ENCODE measurements at regions not wholly inside any gene's neighbourhood (a gene's known extent, or its start where the extent isn't known, plus 50 kb on each side); places are given as distances from the start of the nearest gene placed in this dataset.
"Not testable (repeated sequence)": the region's sequence is repeated elsewhere in the genome, so short reads cannot be mapped to it uniquely, and the experiment has no call there.

DNA sequence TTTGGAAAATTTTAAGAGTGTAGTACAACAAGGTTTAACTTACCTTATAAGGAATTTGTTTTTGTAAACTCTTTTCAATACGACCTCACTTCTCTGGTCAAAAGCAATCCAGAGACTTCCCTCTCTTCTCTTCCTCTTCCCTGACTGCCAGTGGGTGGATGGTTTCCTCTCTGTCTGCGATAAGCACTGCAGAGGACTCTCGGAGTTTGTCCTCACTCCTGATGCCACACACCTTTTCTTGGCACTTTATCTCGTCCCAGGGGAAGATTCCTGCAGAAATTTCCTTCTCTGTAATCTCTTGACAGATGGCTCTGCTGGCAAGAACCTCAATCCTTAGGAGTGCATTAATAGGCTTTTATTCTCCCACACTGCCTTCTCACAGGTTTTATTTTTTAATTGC lies 641.6 kb downstream of the NR2F1-AS1 start:
- Histone ChIP-seq H3K4me1 (no peaks in the 10 kb centered on the region), H3K36me3 (no peaks in the 10 kb centered on the region), H3K9me3 (no peaks in the 10 kb centered on the region), H3K27me3 (replicated peaks in 1 of 7) (no peaks in the 10 kb centered on the region), H3K4me3 (no peak overlapping the region), H3K27ac (no peak overlapping the region)
- 2 to 13% (median 8%) methylated on average over 4 of the region's 4 CpGs for WGBS, 5 donors
- DNase-seq = no peak
- intact Hi-C loops (cut with DNase I; ENCODE audit: low total_unique reads) = no loop called here
- TF ChIP-seq, protein P1, sequence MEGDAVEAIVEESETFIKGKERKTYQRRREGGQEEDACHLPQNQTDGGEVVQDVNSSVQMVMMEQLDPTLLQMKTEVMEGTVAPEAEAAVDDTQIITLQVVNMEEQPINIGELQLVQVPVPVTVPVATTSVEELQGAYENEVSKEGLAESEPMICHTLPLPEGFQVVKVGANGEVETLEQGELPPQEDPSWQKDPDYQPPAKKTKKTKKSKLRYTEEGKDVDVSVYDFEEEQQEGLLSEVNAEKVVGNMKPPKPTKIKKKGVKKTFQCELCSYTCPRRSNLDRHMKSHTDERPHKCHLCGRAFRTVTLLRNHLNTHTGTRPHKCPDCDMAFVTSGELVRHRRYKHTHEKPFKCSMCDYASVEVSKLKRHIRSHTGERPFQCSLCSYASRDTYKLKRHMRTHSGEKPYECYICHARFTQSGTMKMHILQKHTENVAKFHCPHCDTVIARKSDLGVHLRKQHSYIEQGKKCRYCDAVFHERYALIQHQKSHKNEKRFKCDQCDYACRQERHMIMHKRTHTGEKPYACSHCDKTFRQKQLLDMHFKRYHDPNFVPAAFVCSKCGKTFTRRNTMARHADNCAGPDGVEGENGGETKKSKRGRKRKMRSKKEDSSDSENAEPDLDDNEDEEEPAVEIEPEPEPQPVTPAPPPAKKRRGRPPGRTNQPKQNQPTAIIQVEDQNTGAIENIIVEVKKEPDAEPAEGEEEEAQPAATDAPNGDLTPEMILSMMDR (IDR thresholded peaks at IDR 0.05 in 8 of 11, conservative IDR thresholded peaks at IDR 0.05 in 3 of 11) = no peak
- no peak for TF ChIP-seq POLR2AphosphoS5 (IDR thresholded peaks at IDR 0.05)
- no peak for TF ChIP-seq POLR2A (IDR thresholded peaks at IDR 0.05)

GRCh38 chr5:92937396-92937795 lies 643.6 kb downstream of the NR2F1-AS1 start:
- WGBS, 5 donors = 61 to 88% (median 68%) methylated on average over 2 of the region's 2 CpGs
- H3K9me3 ChIP-seq; H3K27me3 ChIP-seq (replicated peaks in 1 of 7); H3K4me3 ChIP-seq; H3K4me1 ChIP-seq; H3K36me3 ChIP-seq; H3K27ac ChIP-seq; intact Hi-C loops (cut with DNase I; ENCODE audit: low total_unique reads); DNase-seq: not testable (repeated sequence)

- DNase-seq = no peak
- H3K36me3 ChIP-seq = no peaks in the 10 kb centered on the region
- TF ChIP-seq POLR2A (IDR thresholded peaks at IDR 0.05) (no peak), POLR2AphosphoS5 (IDR thresholded peaks at IDR 0.05) (no peak)
- TF ChIP-seq, protein P1 (IDR thresholded peaks at IDR 0.05 in 8 of 11, conservative IDR thresholded peaks at IDR 0.05 in 3 of 11) = no peak
- H3K4me1 ChIP-seq = no peaks in the 10 kb centered on the region
- 80 to 87% (median 83%) methylated on average over 3 of the region's 3 CpGs for WGBS, 5 donors
- H3K27ac ChIP-seq = no peak overlapping the region
- no peaks in the 10 kb centered on the region for H3K27me3 ChIP-seq (replicated peaks in 1 of 7)
- no peak overlapping the region for H3K4me3 ChIP-seq
- intact Hi-C loops (cut with DNase I; ENCODE audit: low total_unique reads) = no loop called here
- H3K9me3 ChIP-seq = no peaks in the 10 kb centered on the region
Measured at GRCh38 chr5:92930057-92930456, 651.0 kb downstream of the NR2F1-AS1 start.

GRCh38 chr5:92927291-92927778 lies 653.7 kb downstream of the NR2F1-AS1 start:
- WGBS, 5 donors = 66 to 72% (median 71%) methylated on average over 4 of the region's 4 CpGs
- intact Hi-C loops (cut with DNase I; ENCODE audit: low total_unique reads) = no loop called here
- Histone ChIP-seq H3K27ac (no peak overlapping the region), H3K9me3 (no peaks in the 10 kb centered on the region), H3K4me3 (no peak overlapping the region), H3K36me3 (no peaks in the 10 kb centered on the region), H3K4me1 (no peaks in the 10 kb centered on the region), H3K27me3 (replicated peaks in 1 of 7) (no peaks in the 10 kb centered on the region)
- DNase-seq = no peak
- TF ChIP-seq POLR2A (IDR thresholded peaks at IDR 0.05) (no peak), POLR2AphosphoS5 (IDR thresholded peaks at IDR 0.05) (no peak)
- TF ChIP-seq, protein P1 (IDR thresholded peaks at IDR 0.05 in 8 of 11, conservative IDR thresholded peaks at IDR 0.05 in 3 of 11) = no peak

DNA sequence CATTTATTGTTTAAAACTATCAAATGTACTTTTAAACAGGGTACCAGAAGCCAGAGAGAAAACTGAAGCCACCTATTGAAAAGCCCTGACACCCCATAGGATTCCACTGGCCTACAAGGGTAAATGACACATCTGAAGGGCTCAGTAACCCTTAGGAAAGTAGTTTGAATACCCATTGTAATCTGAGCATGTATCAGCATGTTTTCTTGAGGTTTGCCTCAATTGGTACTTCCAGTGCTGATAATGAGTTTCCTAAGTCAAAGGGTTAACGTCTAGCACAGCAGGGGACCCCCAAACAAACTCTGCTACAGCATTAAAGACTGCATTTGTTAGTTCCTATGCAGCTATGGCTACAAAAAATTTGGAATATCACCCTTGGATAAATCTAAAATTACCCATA lies 657.1 kb downstream of the NR2F1-AS1 start:
- DNase-seq = no peak
- H3K36me3 ChIP-seq = no peaks in the 10 kb centered on the region

More for the DNA sequence above, 657.1 kb downstream of the NR2F1-AS1 start:
- H3K4me3 ChIP-seq = no peak overlapping the region
- intact Hi-C loops (cut with DNase I; ENCODE audit: low total_unique reads) = no loop called here
- no peaks in the 10 kb centered on the region for H3K4me1 ChIP-seq
- H3K27ac ChIP-seq = no peak overlapping the region
- 33 to 52% (median 39%) methylated on average over 1 of the region's 1 CpG for WGBS, 5 donors
- no peaks in the 10 kb centered on the region for H3K9me3 ChIP-seq
- no peaks in the 10 kb centered on the region for H3K27me3 ChIP-seq (replicated peaks in 1 of 7)
- TF ChIP-seq, protein P1 (IDR thresholded peaks at IDR 0.05 in 8 of 11, conservative IDR thresholded peaks at IDR 0.05 in 3 of 11) = no peak
- no peak for TF ChIP-seq POLR2AphosphoS5 (IDR thresholded peaks at IDR 0.05)
- no peak for TF ChIP-seq POLR2A (IDR thresholded peaks at IDR 0.05)

All from spleen (tissue), 11 donors.